Testis (tissue), 2 donors: ENCODE measurements at regions not wholly inside any gene's neighbourhood (a gene's known extent, or its start where the extent isn't known, plus 50 kb on each side); places are given as distances from the start of the nearest gene placed in this dataset.

Source experiments
- POLR2A ChIP-seq: fragments of 450-650 bp; IDR thresholded peaks from one replicate; pipeline ENCODE4 v1.6.1; 2017; ENCODE audit warnings: antibody characterized with exemption, mild to moderate bottlenecking, moderate library complexity
- TF ChIP-seq, protein P1 (sequence below), 3 experiments: fragments of 450-650 bp in 2 of 3; fragments of 200-600 bp in 1 of 3; sonication (generic) in 1 of 3; IDR thresholded peaks; one replicate each; pipeline ENCODE4 v1.5.1; 2016 to 2019; ENCODE audit warnings: antibody characterized with exemption in 3 of 3, mild to moderate bottlenecking in 2 of 3, moderate library complexity in 1 of 3

DNA sequence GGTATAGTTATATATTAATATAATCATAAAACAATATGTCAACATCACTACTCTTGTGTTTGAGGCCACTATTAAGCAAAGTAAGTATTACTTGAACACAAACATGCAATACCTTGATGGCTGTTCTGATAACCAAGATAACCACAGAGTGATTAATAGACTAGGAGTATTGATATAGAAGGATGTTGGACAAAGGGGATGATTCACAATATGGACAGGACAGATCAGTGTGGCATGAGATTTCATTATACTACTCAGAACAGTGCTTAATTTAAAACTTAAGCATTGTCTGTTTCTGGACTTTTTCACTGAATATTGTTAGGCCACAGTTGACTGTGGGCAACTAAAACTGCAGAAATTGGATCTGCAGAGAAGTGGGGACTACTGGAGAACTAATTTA lies 384.2 kb downstream of the SLITRK1 start:
- no peak for TF ChIP-seq POLR2A
- TF ChIP-seq, protein P1, sequence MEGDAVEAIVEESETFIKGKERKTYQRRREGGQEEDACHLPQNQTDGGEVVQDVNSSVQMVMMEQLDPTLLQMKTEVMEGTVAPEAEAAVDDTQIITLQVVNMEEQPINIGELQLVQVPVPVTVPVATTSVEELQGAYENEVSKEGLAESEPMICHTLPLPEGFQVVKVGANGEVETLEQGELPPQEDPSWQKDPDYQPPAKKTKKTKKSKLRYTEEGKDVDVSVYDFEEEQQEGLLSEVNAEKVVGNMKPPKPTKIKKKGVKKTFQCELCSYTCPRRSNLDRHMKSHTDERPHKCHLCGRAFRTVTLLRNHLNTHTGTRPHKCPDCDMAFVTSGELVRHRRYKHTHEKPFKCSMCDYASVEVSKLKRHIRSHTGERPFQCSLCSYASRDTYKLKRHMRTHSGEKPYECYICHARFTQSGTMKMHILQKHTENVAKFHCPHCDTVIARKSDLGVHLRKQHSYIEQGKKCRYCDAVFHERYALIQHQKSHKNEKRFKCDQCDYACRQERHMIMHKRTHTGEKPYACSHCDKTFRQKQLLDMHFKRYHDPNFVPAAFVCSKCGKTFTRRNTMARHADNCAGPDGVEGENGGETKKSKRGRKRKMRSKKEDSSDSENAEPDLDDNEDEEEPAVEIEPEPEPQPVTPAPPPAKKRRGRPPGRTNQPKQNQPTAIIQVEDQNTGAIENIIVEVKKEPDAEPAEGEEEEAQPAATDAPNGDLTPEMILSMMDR (IDR thresholded peaks at IDR 0.05): no peak
